A549 (cell line): ENCODE measurements at regions not wholly inside any gene's neighbourhood (a gene's known extent, or its start where the extent isn't known, plus 50 kb on each side); places are given as distances from the start of the nearest gene placed in this dataset.

Experiments used
- ATAC-seq, 2 experiments: fragments of 200-7000 bp in 1 of 2; fragments of >200 bp in 1 of 2; cut with Nextera tagmentation in 1 of 2; cut with Tn5 transposase in 1 of 2; 3 replicates each; pipeline versions ENCODE4 v1.8.0 to v1.9.1; 2018 to 2020; ENCODE audit warnings: mild to moderate bottlenecking in 1 of 2, moderate library complexity in 1 of 2
- CTCF ChIA-PET: fragments of 300-600 bp; sonication (Branson Sonifier 250); formaldehyde crosslinking; extraction: SDS; loops from one replicate; lab custom pipeline; 2021; ENCODE audit warnings: antibody characterized with exemption, inconsistent platforms; lab: Yijun Ruan, JAX
- POLR2A ChIA-PET: fragments of 350-600 bp; formaldehyde crosslinking; extraction: SDS; loops from one replicate; lab custom pipeline; 2021; ENCODE audit warnings: antibody characterized with exemption, inconsistent platforms; lab: Yijun Ruan, JAX
- DNase-seq, 2 experiments: peaks; one replicate each; pipeline versions ENCODE4 v3.0.0 to v3.0.0-alpha.2; 2011 to 2016; ENCODE audit warnings: low read depth in 1 of 2, low spot score in 1 of 2
- FAIRE-seq: peaks from 2 replicates; lab custom pipeline; 2011; peaks lifted over from hg19 to GRCh38; lab: Jason Lieb, UNC
- H3K27ac ChIP-seq, 2 experiments: fragments of >200 bp; sonication (Bioruptor Twin); formaldehyde crosslinking; 3 replicates each; pipeline ENCODE4 v1.5.1; 2016 to 2017
- H3K4me1 ChIP-seq: fragments of >200 bp; sonication (Bioruptor Twin); formaldehyde crosslinking; 3 replicates; pipeline ENCODE4 v1.6.1; 2016
- H3K4me2 ChIP-seq: fragments of >200 bp; sonication (Bioruptor Twin); formaldehyde crosslinking; 3 replicates; pipeline ENCODE4 v1.6.1; 2016
- H3K4me3 ChIP-seq: fragments of >200 bp; sonication (Bioruptor Twin); formaldehyde crosslinking; 3 replicates; pipeline ENCODE4 v1.5.1; 2016
- H3K9me3 ChIP-seq: fragments of >200 bp; sonication (Bioruptor Twin); formaldehyde crosslinking; 3 replicates; pipeline ENCODE4 v1.6.1; 2016
- BHLHE40 ChIP-seq: IDR thresholded peaks from 2 replicates; pipeline ENCODE4 v1.6.1; 2012; ENCODE audit warnings: low read depth, low read length, inconsistent platforms
- EP300 ChIP-seq, 2 experiments: fragments of >200 bp; sonication (Bioruptor Twin); formaldehyde crosslinking; IDR thresholded peaks; 2 replicates in 1 of 2; 3 replicates in 1 of 2; pipeline ENCODE4 v1.6.1; 2016 to 2017
- FOSB ChIP-seq: fragments of 250-450 bp; sonication (Bioruptor Pico); IDR thresholded peaks from 2 replicates; pipeline ENCODE4 v1.5.0; 2020; ENCODE audit warnings: mild to moderate bottlenecking, moderate library complexity
- FOSL2 ChIP-seq, 2 experiments: fragments of 450-650 bp in 1 of 2; fragments of >200 bp in 1 of 2; sonication (Bioruptor Twin) in 1 of 2; formaldehyde crosslinking; IDR thresholded peaks; 2 replicates each; pipeline versions ENCODE4 v1.5.0 to v1.6.1; 2016 to 2020; ENCODE audit warnings: mild to moderate bottlenecking in 1 of 2, moderate library complexity in 1 of 2
- FOXS1 ChIP-seq: fragments of 250-450 bp; sonication (Bioruptor Pico); IDR thresholded peaks from 2 replicates; pipeline ENCODE4 v1.5.0; 2020; ENCODE audit warnings: mild to moderate bottlenecking, moderate library complexity
- HEYL ChIP-seq: fragments of 250-450 bp; sonication (Bioruptor Pico); IDR thresholded peaks from 2 replicates; pipeline ENCODE4 v1.8.0; 2021; ENCODE audit warnings: mild to moderate bottlenecking, moderate library complexity
- HOXA7 ChIP-seq: fragments of 250-450 bp; sonication (Bioruptor Pico); IDR thresholded peaks from 2 replicates; pipeline ENCODE4 v1.5.0; 2020; ENCODE audit warnings: mild to moderate bottlenecking, moderate library complexity
- HOXB13 ChIP-seq: fragments of 250-450 bp; sonication (Bioruptor Pico); IDR thresholded peaks from 2 replicates; pipeline ENCODE4 v1.5.0; 2020; ENCODE audit warnings: low read depth, mild to moderate bottlenecking, moderate library complexity
- KDM5A ChIP-seq: fragments of 200-600 bp; sonication (generic); IDR thresholded peaks from 2 replicates; pipeline ENCODE4 v1.6.1; 2016; ENCODE audit warnings: antibody characterized with exemption, mild to moderate bottlenecking
- MAZ ChIP-seq: fragments of 150-350 bp; IDR thresholded peaks from 2 replicates; pipeline ENCODE4 v1.6.1; 2014; ENCODE audit warnings: antibody characterized with exemption, low read depth, low read length, borderline replicate concordance
- NFE2L2 ChIP-seq: fragments of 150-350 bp; conservative IDR thresholded peaks from 2 replicates; pipeline ENCODE4 v1.6.1; 2014; ENCODE audit warnings: low read length
- NPAS2 ChIP-seq: fragments of 250-450 bp; sonication (Bioruptor Pico); IDR thresholded peaks from 2 replicates; pipeline ENCODE4 v1.8.0; 2022; ENCODE audit warnings: mild to moderate bottlenecking, moderate library complexity, borderline replicate concordance
- RAD21 ChIP-seq, 2 experiments: fragments of >200 bp in 1 of 2; sonication (Bioruptor Twin) in 1 of 2; formaldehyde crosslinking in 1 of 2; IDR thresholded peaks in 1 of 2; conservative IDR thresholded peaks in 1 of 2; 2 replicates in 1 of 2; 3 replicates in 1 of 2; pipeline ENCODE4 v1.6.1; 2012 to 2018; ENCODE audit warnings: inconsistent platforms in 1 of 2
- RNF2 ChIP-seq: fragments of 200-600 bp; sonication (generic); IDR thresholded peaks from 2 replicates; pipeline ENCODE4 v1.6.1; 2016; ENCODE audit warnings: low read depth, mild to moderate bottlenecking, antibody characterized with exemption, moderate library complexity, borderline replicate concordance
- SMC3 ChIP-seq: fragments of >200 bp; sonication (Bioruptor Twin); formaldehyde crosslinking; IDR thresholded peaks from 3 replicates; pipeline ENCODE4 v1.6.1; 2018; ENCODE audit warnings: inconsistent platforms
- SREBF2 ChIP-seq: fragments of 450-650 bp; IDR thresholded peaks from 2 replicates; pipeline ENCODE4 v1.6.1; 2014; ENCODE audit warnings: mild to moderate bottlenecking, moderate library complexity
- TFCP2L1 ChIP-seq: fragments of 250-450 bp; sonication (Bioruptor Pico); IDR thresholded peaks from 2 replicates; pipeline ENCODE4 v1.5.0; 2021; ENCODE audit warnings: mild to moderate bottlenecking
- TP53 ChIP-seq: fragments of 250-450 bp; sonication (Bioruptor Pico); IDR thresholded peaks from 2 replicates; pipeline ENCODE4 v1.5.0; 2021; ENCODE audit warnings: mild to moderate bottlenecking, moderate library complexity
- ZFP36 ChIP-seq: fragments of 450-650 bp; IDR thresholded peaks from 2 replicates; pipeline ENCODE4 v1.6.1; 2014; ENCODE audit warnings: borderline replicate concordance; ENCODE audit not compliant: partially characterized antibody
- ZNF302 ChIP-seq: fragments of 250-450 bp; sonication (Bioruptor Pico); IDR thresholded peaks from 2 replicates; pipeline ENCODE4 v1.9.0; 2021; ENCODE audit warnings: inconsistent platforms, mild to moderate bottlenecking, moderate library complexity
- ZSCAN20 ChIP-seq: fragments of 250-450 bp; sonication (Bioruptor Pico); IDR thresholded peaks from 2 replicates; pipeline ENCODE4 v1.8.0; 2022; ENCODE audit warnings: mild to moderate bottlenecking, moderate library complexity
- WGBS: methylation state at CpG from one replicate; pipeline ENCODE4 v1.1.6; 2017; ENCODE audit errors: missing lambda C conversion rate; 5-methylcytosine and 5-hydroxymethylcytosine counted together
- TF ChIP-seq, protein P1 (sequence below): fragments of 250-450 bp; sonication (Bioruptor Pico); IDR thresholded peaks from 2 replicates; pipeline ENCODE4 v1.5.0; 2020; ENCODE audit warnings: low read depth, mild to moderate bottlenecking, moderate library complexity
- TF ChIP-seq, protein P2 (sequence below): fragments of >200 bp; sonication (Bioruptor Twin); formaldehyde crosslinking; IDR thresholded peaks from 3 replicates; pipeline ENCODE4 v1.6.1; 2016
- TF ChIP-seq, protein P3 (sequence below): fragments of 200-600 bp; sonication (generic); IDR thresholded peaks from 2 replicates; pipeline ENCODE4 v1.6.1; 2016; ENCODE audit warnings: antibody characterized with exemption, mild to moderate bottlenecking, moderate library complexity

DNA sequence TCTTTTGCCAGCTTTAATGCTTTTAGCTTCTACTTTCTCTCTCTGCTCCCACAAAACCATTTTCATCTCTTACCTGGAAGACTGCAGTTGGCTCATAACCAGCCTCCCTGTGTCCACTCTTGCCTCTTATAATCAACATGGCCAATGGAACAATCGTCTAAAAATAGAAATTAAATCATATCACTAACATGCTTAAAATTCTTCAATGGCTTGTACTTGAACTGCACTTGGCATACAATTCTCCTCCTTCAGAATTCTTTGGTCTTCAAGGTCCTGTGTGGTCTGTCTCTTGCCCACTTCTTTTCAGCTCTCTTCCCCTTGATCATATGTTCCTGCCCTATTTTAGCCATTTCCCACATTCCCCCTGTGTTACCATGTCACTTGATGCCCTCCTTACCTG lies 342.2 kb downstream of the ATP23 start:
- H3K9me3 ChIP-seq: peaks cover 16% of the 10 kb centered on the region
- no peak overlapping the region for H3K27ac ChIP-seq
- no peak for ATAC-seq
- H3K4me1 ChIP-seq: no peaks in the 10 kb centered on the region
- POLR2A ChIA-PET: no interaction called here
- H3K4me3 ChIP-seq: no peak overlapping the region
- no peak for DNase-seq
- no peak for FAIRE-seq
- H3K4me2 ChIP-seq: no peak overlapping the region
- CTCF ChIA-PET: no interaction called here
- WGBS: 37% methylated on average over 1 of the region's 1 CpG
- TF ChIP-seq HOXA7 (CRISPR knock-in tag): no peak
- TF ChIP-seq TFCP2L1: no peak
- no peak for TF ChIP-seq SREBF2

DNA sequence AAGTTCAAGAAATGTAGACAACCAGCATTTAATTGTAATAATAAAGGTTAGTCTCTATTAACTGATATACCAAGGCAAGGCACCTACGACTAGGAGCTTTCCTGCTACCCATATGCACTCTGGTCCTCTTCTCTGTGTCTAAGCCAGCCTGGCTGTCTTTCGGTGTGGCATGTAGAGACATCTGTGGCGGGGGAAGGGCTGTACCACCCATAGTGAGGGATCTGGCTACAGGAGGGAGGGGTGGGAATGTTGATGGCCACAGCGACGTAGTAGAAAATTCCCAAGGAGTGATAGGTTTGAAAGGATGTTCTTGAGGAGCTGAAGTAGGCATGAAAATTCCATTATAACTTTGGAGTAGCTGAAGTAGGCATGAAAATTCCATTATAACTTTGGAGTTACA lies 344.2 kb downstream of the ATP23 start:
- H3K27ac ChIP-seq: no peak overlapping the region
- TF ChIP-seq FOSB (CRISPR knock-in tag) (no peak), RNF2 (no peak), NPAS2 (no peak), HOXB13 (CRISPR knock-in tag) (no peak), ZFP36 (no peak), RAD21 (conservative IDR thresholded peaks at IDR 0.05 in 1 of 2, IDR thresholded peaks at IDR 0.05 in 1 of 2) (no peak), MAZ (no peak), TP53 (CRISPR knock-in tag) (no peak), SREBF2 (no peak), ZSCAN20 (CRISPR knock-in tag) (no peak), NFE2L2 (no peak), ZNF302 (CRISPR knock-in tag) (no peak), FOXS1 (CRISPR knock-in tag) (no peak), BHLHE40 (no peak)
- TF ChIP-seq, protein P1, sequence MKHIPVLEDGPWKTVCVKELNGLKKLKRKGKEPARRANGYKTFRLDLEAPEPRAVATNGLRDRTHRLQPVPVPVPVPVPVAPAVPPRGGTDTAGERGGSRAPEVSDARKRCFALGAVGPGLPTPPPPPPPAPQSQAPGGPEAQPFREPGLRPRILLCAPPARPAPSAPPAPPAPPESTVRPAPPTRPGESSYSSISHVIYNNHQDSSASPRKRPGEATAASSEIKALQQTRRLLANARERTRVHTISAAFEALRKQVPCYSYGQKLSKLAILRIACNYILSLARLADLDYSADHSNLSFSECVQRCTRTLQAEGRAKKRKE (CRISPR knock-in tag): no peak
- TF ChIP-seq, protein P2, sequence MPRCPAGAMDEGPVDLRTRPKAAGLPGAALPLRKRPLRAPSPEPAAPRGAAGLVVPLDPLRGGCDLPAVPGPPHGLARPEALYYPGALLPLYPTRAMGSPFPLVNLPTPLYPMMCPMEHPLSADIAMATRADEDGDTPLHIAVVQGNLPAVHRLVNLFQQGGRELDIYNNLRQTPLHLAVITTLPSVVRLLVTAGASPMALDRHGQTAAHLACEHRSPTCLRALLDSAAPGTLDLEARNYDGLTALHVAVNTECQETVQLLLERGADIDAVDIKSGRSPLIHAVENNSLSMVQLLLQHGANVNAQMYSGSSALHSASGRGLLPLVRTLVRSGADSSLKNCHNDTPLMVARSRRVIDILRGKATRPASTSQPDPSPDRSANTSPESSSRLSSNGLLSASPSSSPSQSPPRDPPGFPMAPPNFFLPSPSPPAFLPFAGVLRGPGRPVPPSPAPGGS: no peak
- TF ChIP-seq, protein P3, sequence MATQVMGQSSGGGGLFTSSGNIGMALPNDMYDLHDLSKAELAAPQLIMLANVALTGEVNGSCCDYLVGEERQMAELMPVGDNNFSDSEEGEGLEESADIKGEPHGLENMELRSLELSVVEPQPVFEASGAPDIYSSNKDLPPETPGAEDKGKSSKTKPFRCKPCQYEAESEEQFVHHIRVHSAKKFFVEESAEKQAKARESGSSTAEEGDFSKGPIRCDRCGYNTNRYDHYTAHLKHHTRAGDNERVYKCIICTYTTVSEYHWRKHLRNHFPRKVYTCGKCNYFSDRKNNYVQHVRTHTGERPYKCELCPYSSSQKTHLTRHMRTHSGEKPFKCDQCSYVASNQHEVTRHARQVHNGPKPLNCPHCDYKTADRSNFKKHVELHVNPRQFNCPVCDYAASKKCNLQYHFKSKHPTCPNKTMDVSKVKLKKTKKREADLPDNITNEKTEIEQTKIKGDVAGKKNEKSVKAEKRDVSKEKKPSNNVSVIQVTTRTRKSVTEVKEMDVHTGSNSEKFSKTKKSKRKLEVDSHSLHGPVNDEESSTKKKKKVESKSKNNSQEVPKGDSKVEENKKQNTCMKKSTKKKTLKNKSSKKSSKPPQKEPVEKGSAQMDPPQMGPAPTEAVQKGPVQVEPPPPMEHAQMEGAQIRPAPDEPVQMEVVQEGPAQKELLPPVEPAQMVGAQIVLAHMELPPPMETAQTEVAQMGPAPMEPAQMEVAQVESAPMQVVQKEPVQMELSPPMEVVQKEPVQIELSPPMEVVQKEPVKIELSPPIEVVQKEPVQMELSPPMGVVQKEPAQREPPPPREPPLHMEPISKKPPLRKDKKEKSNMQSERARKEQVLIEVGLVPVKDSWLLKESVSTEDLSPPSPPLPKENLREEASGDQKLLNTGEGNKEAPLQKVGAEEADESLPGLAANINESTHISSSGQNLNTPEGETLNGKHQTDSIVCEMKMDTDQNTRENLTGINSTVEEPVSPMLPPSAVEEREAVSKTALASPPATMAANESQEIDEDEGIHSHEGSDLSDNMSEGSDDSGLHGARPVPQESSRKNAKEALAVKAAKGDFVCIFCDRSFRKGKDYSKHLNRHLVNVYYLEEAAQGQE: no peak
- DNase-seq (no peak), ATAC-seq (no peak), FAIRE-seq (no peak)
- WGBS: 61% methylated on average over 5 of the region's 5 CpGs
- no peaks in the 10 kb centered on the region for H3K4me1 ChIP-seq
- peaks cover 10% of the 10 kb centered on the region for H3K9me3 ChIP-seq
- no peak overlapping the region for H3K4me2 ChIP-seq
- H3K4me3 ChIP-seq: no peak overlapping the region
- ChIA-PET CTCF (no interaction called here), POLR2A (no interaction called here)

DNA sequence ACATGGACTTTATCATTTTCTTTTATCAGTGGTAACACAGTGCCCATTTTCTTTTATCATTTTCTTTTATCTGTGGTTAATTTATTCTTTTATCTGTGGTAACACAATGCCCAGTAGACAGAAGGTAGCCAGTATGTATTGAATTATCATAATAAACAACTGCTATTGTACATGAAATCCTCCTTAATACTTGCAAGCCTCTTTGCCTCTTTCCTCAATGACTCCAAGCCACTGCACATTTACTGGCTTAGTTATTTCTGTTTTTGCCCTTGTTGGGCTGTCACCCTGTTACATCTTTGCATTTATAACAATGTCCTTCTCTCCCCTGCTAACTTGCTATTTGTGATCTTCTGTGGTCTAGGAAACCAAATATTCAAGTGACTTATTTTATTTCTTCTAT lies 345.0 kb downstream of the ATP23 start:
- H3K4me2 ChIP-seq: no peak overlapping the region
- ChIA-PET CTCF (no interaction called here), POLR2A (no interaction called here)
- no peak overlapping the region for H3K27ac ChIP-seq
- H3K9me3 ChIP-seq: peaks cover 2% of the 10 kb centered on the region; the same call in 2 of the 3 replicates
- no peak overlapping the region for H3K4me3 ChIP-seq
- no peak for DNase-seq
- ATAC-seq: no peak
- H3K4me1 ChIP-seq: no peaks in the 10 kb centered on the region
- FAIRE-seq: no peak
- TF ChIP-seq SMC3: no peak
- no peak for TF ChIP-seq KDM5A
- TF ChIP-seq, protein P2: no peak
- no peak for TF ChIP-seq EP300 (IDR thresholded peaks at IDR 0.05)
- no peak for TF ChIP-seq HEYL
- TF ChIP-seq FOSL2 (IDR thresholded peaks at IDR 0.05): no peak
- no peak for TF ChIP-seq FOSL2 (CRISPR knock-in tag; IDR thresholded peaks at IDR 0.05)
- TF ChIP-seq TP53 (CRISPR knock-in tag): no peak
- TF ChIP-seq ZSCAN20 (CRISPR knock-in tag): no peak
- TF ChIP-seq, protein P3: no peak
- no peak for TF ChIP-seq FOSB (CRISPR knock-in tag)
- no peak for TF ChIP-seq HOXA7 (CRISPR knock-in tag)
